Uterus (tissue), 3 donors: ENCODE measurements at regions not wholly inside any gene's neighbourhood (a gene's known extent, or its start where the extent isn't known, plus 50 kb on each side); places are given as distances from the start of the nearest gene placed in this dataset.

Experiments
- DNase-seq, 2 donors: peaks; one replicate each; pipeline ENCODE4 v3.0.0-alpha.2; 2019 to 2020
- H3K27ac ChIP-seq, 2 donors: fragments of 200-600 bp; sonication (generic); 1 replicate in 1 of 2; 2 replicates in 1 of 2; pipeline ENCODE4 v1.5.1; 2016 to 2018
- H3K27me3 ChIP-seq, 2 donors: fragments of 200-600 bp; sonication (generic); one replicate each; pipeline ENCODE4 v1.5.1; 2018 to 2019; ENCODE audit warnings: control low read depth in 1 of 2
- H3K36me3 ChIP-seq, 2 donors: fragments of 200-600 bp; sonication (generic); one replicate each; pipeline ENCODE4 v1.5.1; 2019; ENCODE audit warnings: control low read depth in 1 of 2
- H3K4me1 ChIP-seq, 2 donors: fragments of 200-600 bp; sonication (generic); one replicate each; pipeline ENCODE4 v1.5.1; 2018 to 2019; ENCODE audit warnings: control low read depth in 1 of 2
- H3K4me3 ChIP-seq, 2 donors: fragments of 200-600 bp; sonication (generic); 1 replicate in 1 of 2; 2 replicates in 1 of 2; pipeline ENCODE4 v1.5.1; 2018 to 2019; ENCODE audit warnings: mild to moderate bottlenecking in 1 of 2
- H3K9me3 ChIP-seq, 2 donors: fragments of 200-600 bp; sonication (generic); one replicate each; pipeline ENCODE4 v1.5.1; 2019; ENCODE audit warnings: control low read depth in 1 of 2
- POLR2A ChIP-seq, 2 donors: fragments of 450-650 bp; IDR thresholded peaks; one replicate each; pipeline ENCODE4 v1.6.1; 2016; ENCODE audit warnings: antibody characterized with exemption in 2 of 2, mild to moderate bottlenecking in 1 of 2, moderate library complexity in 1 of 2
- intact Hi-C: fragments of 100-400 bp; cut with DNase I; formaldehyde crosslinking; loops from one replicate; pipeline ENCODE4 v1.15.1; 2023; ENCODE audit warnings: low total_unique reads
- TF ChIP-seq, protein P1 (sequence below), 4 experiments: fragments of 200-600 bp in 2 of 4; fragments of 450-650 bp in 2 of 4; sonication (generic) in 2 of 4; IDR thresholded peaks; one replicate each; pipeline ENCODE4 v1.5.1; 2016 to 2019; ENCODE audit warnings: antibody characterized with exemption in 4 of 4, mild to moderate bottlenecking in 2 of 4, moderate library complexity in 1 of 4
- donor health status: DM: yes; HTN: yes; CAD: no.

DNA sequence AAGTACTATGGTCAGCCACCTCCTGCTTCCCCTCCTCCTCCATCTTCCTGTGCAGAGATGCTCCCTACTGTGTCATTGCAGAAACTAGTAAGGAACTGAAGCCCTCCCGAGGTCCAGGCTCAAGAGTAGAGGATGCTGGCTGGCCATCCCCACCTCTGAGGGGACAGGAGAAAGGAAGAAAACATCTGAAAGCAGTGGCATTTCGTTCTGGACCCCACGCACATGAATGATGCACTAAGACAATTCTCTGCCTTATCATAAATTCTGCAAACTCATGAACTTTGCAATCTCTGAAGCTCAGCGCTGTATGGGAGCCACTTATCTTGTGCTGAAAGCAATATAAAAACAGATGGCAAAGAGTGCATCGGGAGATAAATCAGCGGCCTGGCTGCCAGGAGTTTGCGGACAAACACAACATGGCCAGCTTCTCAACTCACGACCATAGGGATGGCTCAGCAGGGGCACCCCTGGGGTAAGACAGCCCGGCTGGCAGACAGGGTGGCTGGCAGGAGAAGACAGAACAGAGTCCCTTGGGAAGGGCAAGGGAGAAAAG, 306.4 kb downstream of the NXPE2 start:
- Histone ChIP-seq H3K4me3 (no peak overlapping the region), H3K36me3 (no peaks in the 10 kb centered on the region), H3K4me1 (no peaks in the 10 kb centered on the region), H3K9me3 (no peaks in the 10 kb centered on the region), H3K27ac (no peak overlapping the region), H3K27me3 (no peaks in the 10 kb centered on the region)
- intact Hi-C loops, result no loop called here
- no peak for DNase-seq
- TF ChIP-seq, protein P1, sequence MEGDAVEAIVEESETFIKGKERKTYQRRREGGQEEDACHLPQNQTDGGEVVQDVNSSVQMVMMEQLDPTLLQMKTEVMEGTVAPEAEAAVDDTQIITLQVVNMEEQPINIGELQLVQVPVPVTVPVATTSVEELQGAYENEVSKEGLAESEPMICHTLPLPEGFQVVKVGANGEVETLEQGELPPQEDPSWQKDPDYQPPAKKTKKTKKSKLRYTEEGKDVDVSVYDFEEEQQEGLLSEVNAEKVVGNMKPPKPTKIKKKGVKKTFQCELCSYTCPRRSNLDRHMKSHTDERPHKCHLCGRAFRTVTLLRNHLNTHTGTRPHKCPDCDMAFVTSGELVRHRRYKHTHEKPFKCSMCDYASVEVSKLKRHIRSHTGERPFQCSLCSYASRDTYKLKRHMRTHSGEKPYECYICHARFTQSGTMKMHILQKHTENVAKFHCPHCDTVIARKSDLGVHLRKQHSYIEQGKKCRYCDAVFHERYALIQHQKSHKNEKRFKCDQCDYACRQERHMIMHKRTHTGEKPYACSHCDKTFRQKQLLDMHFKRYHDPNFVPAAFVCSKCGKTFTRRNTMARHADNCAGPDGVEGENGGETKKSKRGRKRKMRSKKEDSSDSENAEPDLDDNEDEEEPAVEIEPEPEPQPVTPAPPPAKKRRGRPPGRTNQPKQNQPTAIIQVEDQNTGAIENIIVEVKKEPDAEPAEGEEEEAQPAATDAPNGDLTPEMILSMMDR (IDR thresholded peaks at IDR 0.05), result no peak

DNA sequence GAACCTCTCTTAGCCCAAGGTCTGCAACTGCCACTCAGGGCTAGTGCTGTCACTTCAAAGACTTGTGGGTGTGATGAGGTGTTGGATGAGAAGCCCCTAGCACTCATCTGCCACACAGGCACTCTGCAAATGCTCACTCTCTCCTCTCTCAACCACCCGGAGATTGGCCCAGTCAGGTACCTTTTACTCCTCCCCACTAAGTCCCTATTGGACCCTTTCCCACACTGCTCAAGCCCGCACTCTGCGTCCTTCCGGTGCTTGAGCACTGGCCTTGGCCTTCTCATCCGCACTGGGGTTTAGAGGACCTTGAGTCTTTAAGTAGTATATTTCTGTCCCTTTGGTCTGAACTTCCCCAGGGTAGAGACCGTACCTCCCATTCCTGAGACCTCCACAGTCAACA, 308.0 kb downstream of the NXPE2 start:
- H3K9me3 ChIP-seq, result no peaks in the 10 kb centered on the region
- no peaks in the 10 kb centered on the region for H3K27me3 ChIP-seq
- no peak overlapping the region for H3K27ac ChIP-seq
- H3K36me3 ChIP-seq, result no peaks in the 10 kb centered on the region
- DNase-seq, result no peak
- no peak overlapping the region for H3K4me3 ChIP-seq
- no peaks in the 10 kb centered on the region for H3K4me1 ChIP-seq
- intact Hi-C loops, result no loop called here
- TF ChIP-seq, protein P1 (IDR thresholded peaks at IDR 0.05), result no peak
- no peak for TF ChIP-seq POLR2A (IDR thresholded peaks at IDR 0.05)

- Histone ChIP-seq H3K4me1 (no peaks in the 10 kb centered on the region), H3K9me3 (no peaks in the 10 kb centered on the region), H3K27ac (no peak overlapping the region), H3K27me3 (no peaks in the 10 kb centered on the region), H3K4me3 (no peak overlapping the region), H3K36me3 (no peaks in the 10 kb centered on the region)
- DNase-seq, result no peak
- TF ChIP-seq, protein P1 (IDR thresholded peaks at IDR 0.05), result no peak
- TF ChIP-seq POLR2A (IDR thresholded peaks at IDR 0.05), result no peak
- intact Hi-C loops, result no loop called here
Observed at GRCh38 chr11:114987186-114987760, 308.9 kb downstream of the NXPE2 start.

- no peaks in the 10 kb centered on the region for H3K4me1 ChIP-seq
Observed at GRCh38 chr11:114988644-114989043, 310.3 kb downstream of the NXPE2 start.

GRCh38 chr11:114989536-114989935, 311.2 kb downstream of the NXPE2 start:
- TF ChIP-seq POLR2A (IDR thresholded peaks at IDR 0.05), result no peak
- TF ChIP-seq, protein P1 (IDR thresholded peaks at IDR 0.05), result no peak
- no peak for DNase-seq
- intact Hi-C loops, result no loop called here

More at GRCh38 chr11:114988644-114989043, 310.3 kb downstream of the NXPE2 start:
- Histone ChIP-seq H3K27me3 (no peaks in the 10 kb centered on the region), H3K27ac (no peak overlapping the region), H3K36me3 (no peaks in the 10 kb centered on the region), H3K9me3 (no peaks in the 10 kb centered on the region), H3K4me3 (no peak overlapping the region)
- DNase-seq, result no peak
- intact Hi-C loops, result no loop called here
- TF ChIP-seq POLR2A (IDR thresholded peaks at IDR 0.05), result no peak
- TF ChIP-seq, protein P1 (IDR thresholded peaks at IDR 0.05), result no peak

More at GRCh38 chr11:114989536-114989935, 311.2 kb downstream of the NXPE2 start:
- Histone ChIP-seq H3K9me3 (no peaks in the 10 kb centered on the region), H3K36me3 (no peaks in the 10 kb centered on the region), H3K27ac (no peak overlapping the region), H3K27me3 (no peaks in the 10 kb centered on the region), H3K4me1 (no peaks in the 10 kb centered on the region), H3K4me3 (no peak overlapping the region)
